ENCODE measurements at regions not wholly inside any gene's neighbourhood (a gene's known extent, or its start where the extent isn't known, plus 50 kb on each side); places are given as distances from the start of the nearest gene placed in this dataset.

DNA sequence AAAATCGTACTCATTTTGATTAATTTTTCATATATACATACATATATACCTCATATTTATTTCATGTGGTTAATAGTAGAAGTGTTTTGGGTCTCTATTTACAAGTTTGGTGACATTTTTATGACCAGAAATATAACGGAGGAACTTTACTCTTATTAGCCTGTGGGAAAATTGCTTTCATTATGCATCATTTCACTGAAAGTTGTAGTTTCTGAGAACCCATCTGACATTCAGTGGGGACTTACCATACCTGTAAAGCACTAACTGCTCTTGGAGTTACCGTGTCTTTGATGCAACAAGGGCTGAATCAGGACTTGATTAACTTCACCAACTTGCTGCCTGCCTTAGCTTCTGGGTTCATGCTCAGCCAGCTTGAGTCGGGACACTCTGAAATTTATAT lies 49.9 kb upstream of the ITPKB start:
- intact Hi-C loops (cut with micrococcal nuclease): no loop called here
- no peak for TF ChIP-seq CTCF (IDR thresholded peaks at IDR 0.05; ENCODE audit: borderline replicate concordance)
- H3K27me3 ChIP-seq (ENCODE audit: low read depth): no peaks in the 10 kb centered on the region
- DNase-seq: no peak
- H3K27ac ChIP-seq (replicated peaks): no peak overlapping the region
- H3K4me1 ChIP-seq: peaks cover 16% of the 10 kb centered on the region
- no peaks in the 10 kb centered on the region for H3K9me3 ChIP-seq (replicated peaks)
- H3K36me3 ChIP-seq: no peaks in the 10 kb centered on the region
- no peak overlapping the region for H3K4me3 ChIP-seq
